ENCODE measurements at regions not wholly inside any gene's neighbourhood (a gene's known extent, or its start where the extent isn't known, plus 50 kb on each side); places are given as distances from the start of the nearest gene placed in this dataset.

GRCh38 chr6:23981923-23982322, 144.1 kb upstream of the NRSN1 start:
- no peak for TF ChIP-seq CTCF (IDR thresholded peaks at IDR 0.05)
- no peak for TF ChIP-seq POLR2A (IDR thresholded peaks at IDR 0.05)
- TF ChIP-seq POLR2AphosphoS5 (IDR thresholded peaks at IDR 0.05) = no peak
- no peak for TF ChIP-seq EP300 (IDR thresholded peaks at IDR 0.05)

Data from stomach (tissue), 4 donors.